HEK293 (cell line): ENCODE measurements at regions not wholly inside any gene's neighbourhood (a gene's known extent, or its start where the extent isn't known, plus 50 kb on each side); places are given as distances from the start of the nearest gene placed in this dataset.

Experiments used
- CTCF ChIA-PET: fragments of 350-600 bp; formaldehyde crosslinking; extraction: SDS; loops from one replicate; lab custom pipeline; 2021; ENCODE audit warnings: antibody characterized with exemption; lab: Yijun Ruan, JAX
- POLR2A ChIA-PET: fragments of 300-600 bp; formaldehyde crosslinking; extraction: SDS; loops from one replicate; lab custom pipeline; 2020; ENCODE audit warnings: antibody characterized with exemption, inconsistent platforms; lab: Yijun Ruan, JAX
- H3K27ac ChIP-seq: fragments of 200-500 bp; sonication (Bioruptor generic); 2 replicates; pipeline ENCODE4 v1.5.1; 2014; ENCODE audit warnings: low read depth, low read length, control low read depth, inconsistent platforms; ENCODE audit errors: extremely low read depth
- H3K36me3 ChIP-seq, 2 experiments: fragments of 200-500 bp in 1 of 2; sonication (Bioruptor generic) in 1 of 2; 1 replicate in 1 of 2; 2 replicates in 1 of 2; pipeline ENCODE4 v1.5.1; 2014 to 2017; ENCODE audit warnings: inconsistent platforms in 2 of 2, low read length in 2 of 2; ENCODE audit not compliant: control insufficient read depth in 2 of 2, insufficient read depth in 1 of 2
- H3K4me1 ChIP-seq: fragments of 200-500 bp; sonication (Bioruptor generic); 2 replicates; pipeline ENCODE4 v1.5.1; 2014; ENCODE audit warnings: mild to moderate bottlenecking, low read length, inconsistent platforms; ENCODE audit not compliant: control insufficient read depth, insufficient read depth
- H3K4me3 ChIP-seq: 2 replicates; pipeline ENCODE4 v1.5.1; 2011; ENCODE audit warnings: low read depth, mild to moderate bottlenecking, control low read depth, low read length, moderate library complexity
- H3K9me3 ChIP-seq: fragments of 200-500 bp; sonication (Bioruptor generic); 2 replicates; pipeline ENCODE4 v1.5.1; 2014; ENCODE audit warnings: low read depth, low read length, inconsistent platforms; ENCODE audit not compliant: control insufficient read depth, insufficient read depth
- KLF8 ChIP-seq: fragments of 450-650 bp; formaldehyde crosslinking; IDR thresholded peaks from 2 replicates; pipeline ENCODE4 v1.5.1; 2016; ENCODE audit warnings: missing biosample characterization, missing genetic modification characterization
- TCF7L2 ChIP-seq: IDR thresholded peaks from 2 replicates; pipeline ENCODE4 v1.6.1; 2011; ENCODE audit warnings: low read depth, mild to moderate bottlenecking, inconsistent platforms, low read length, moderate library complexity, borderline replicate concordance
- ZBTB7A ChIP-seq: fragments of 450-650 bp; formaldehyde crosslinking; IDR thresholded peaks from 2 replicates; pipeline ENCODE4 v1.5.1; 2016; ENCODE audit warnings: low read depth, missing biosample characterization, missing genetic modification characterization
- ZNF16 ChIP-seq: fragments of 450-650 bp; formaldehyde crosslinking; IDR thresholded peaks from 2 replicates; pipeline ENCODE4 v1.5.1; 2016; ENCODE audit warnings: low read depth, missing biosample characterization, missing genetic modification characterization
- ZNF223 ChIP-seq: fragments of 450-650 bp; formaldehyde crosslinking; IDR thresholded peaks from 2 replicates; pipeline ENCODE4 v1.5.1; 2016; ENCODE audit warnings: missing biosample characterization, missing genetic modification characterization
- ZNF302 ChIP-seq: fragments of 450-650 bp; formaldehyde crosslinking; IDR thresholded peaks from 2 replicates; pipeline ENCODE4 v1.5.1; 2016; ENCODE audit warnings: missing biosample characterization, missing genetic modification characterization, low read depth
- ZNF366 ChIP-seq: fragments of 450-650 bp; formaldehyde crosslinking; conservative IDR thresholded peaks from 2 replicates; pipeline ENCODE4 v1.5.1; 2016; ENCODE audit warnings: missing biosample characterization, missing genetic modification characterization
- ZNF416 ChIP-seq: fragments of 450-650 bp; formaldehyde crosslinking; IDR thresholded peaks from 2 replicates; pipeline ENCODE4 v1.5.1; 2016; ENCODE audit warnings: missing biosample characterization, missing genetic modification characterization
- ZNF426 ChIP-seq: fragments of 450-650 bp; formaldehyde crosslinking; IDR thresholded peaks from 2 replicates; pipeline ENCODE4 v1.5.1; 2017; ENCODE audit warnings: missing biosample characterization, missing genetic modification characterization, mild to moderate bottlenecking, inconsistent platforms, moderate library complexity
- ZNF560 ChIP-seq: fragments of 450-650 bp; formaldehyde crosslinking; IDR thresholded peaks from 2 replicates; pipeline ENCODE4 v1.5.1; 2017; ENCODE audit warnings: missing biosample characterization, missing genetic modification characterization, borderline replicate concordance
- ZNF585B ChIP-seq: fragments of 450-650 bp; formaldehyde crosslinking; IDR thresholded peaks from 2 replicates; pipeline ENCODE4 v1.5.1; 2016; ENCODE audit warnings: missing biosample characterization, missing genetic modification characterization
- ZNF701 ChIP-seq: fragments of 450-650 bp; formaldehyde crosslinking; IDR thresholded peaks from 2 replicates; pipeline ENCODE4 v1.5.1; 2016; ENCODE audit warnings: missing biosample characterization, missing genetic modification characterization
- ZNF843 ChIP-seq: fragments of 450-650 bp; formaldehyde crosslinking; IDR thresholded peaks from 2 replicates; pipeline ENCODE4 v1.5.1; 2016; ENCODE audit warnings: missing biosample characterization, missing genetic modification characterization
- ZSCAN23 ChIP-seq: fragments of 450-650 bp; formaldehyde crosslinking; IDR thresholded peaks from 2 replicates; pipeline ENCODE4 v1.5.1; 2016; ENCODE audit warnings: missing biosample characterization, missing genetic modification characterization
- TF ChIP-seq, protein P1 (sequence below): fragments of 450-650 bp; formaldehyde crosslinking; IDR thresholded peaks from 2 replicates; pipeline ENCODE4 v1.5.1; 2016; ENCODE audit warnings: missing biosample characterization, missing genetic modification characterization
- TF ChIP-seq, protein P2 (sequence below): fragments of 450-650 bp; formaldehyde crosslinking; IDR thresholded peaks from 2 replicates; pipeline ENCODE4 v1.5.1; 2016; ENCODE audit warnings: missing biosample characterization, missing genetic modification characterization
- TF ChIP-seq, protein P3 (sequence below): fragments of 450-650 bp; formaldehyde crosslinking; IDR thresholded peaks from 2 replicates; pipeline ENCODE4 v1.5.1; 2017; ENCODE audit warnings: missing biosample characterization, mild to moderate bottlenecking, missing genetic modification characterization, moderate library complexity
- TF ChIP-seq, protein P4 (sequence below): fragments of 450-650 bp; formaldehyde crosslinking; IDR thresholded peaks from 2 replicates; pipeline ENCODE4 v1.5.1; 2017; ENCODE audit warnings: missing biosample characterization, missing genetic modification characterization
- TF ChIP-seq, protein P5 (sequence below): fragments of 450-650 bp; formaldehyde crosslinking; IDR thresholded peaks from 2 replicates; pipeline ENCODE4 v1.5.1; 2016; ENCODE audit warnings: missing biosample characterization, missing genetic modification characterization

DNA sequence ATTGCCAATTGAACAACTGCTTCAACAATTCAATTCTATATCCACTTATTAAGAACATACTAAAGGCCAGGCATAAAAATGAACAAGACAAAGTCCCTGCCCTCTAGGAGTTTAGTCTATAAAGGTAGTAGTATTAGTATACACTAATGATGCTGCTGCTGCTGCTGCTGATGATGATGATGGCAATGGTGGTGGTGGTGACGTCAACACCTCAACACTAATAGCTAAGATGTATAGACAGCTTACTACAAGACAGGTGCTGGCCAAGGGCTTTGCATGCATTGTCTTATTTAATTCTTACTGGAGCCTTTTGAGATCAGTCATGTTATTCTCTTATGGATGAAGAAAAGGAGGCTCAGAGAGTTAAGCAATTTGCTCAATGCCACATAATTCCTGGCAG lies 164.4 kb upstream of the ASIC2 start (continued):
- TF ChIP-seq, protein P1, sequence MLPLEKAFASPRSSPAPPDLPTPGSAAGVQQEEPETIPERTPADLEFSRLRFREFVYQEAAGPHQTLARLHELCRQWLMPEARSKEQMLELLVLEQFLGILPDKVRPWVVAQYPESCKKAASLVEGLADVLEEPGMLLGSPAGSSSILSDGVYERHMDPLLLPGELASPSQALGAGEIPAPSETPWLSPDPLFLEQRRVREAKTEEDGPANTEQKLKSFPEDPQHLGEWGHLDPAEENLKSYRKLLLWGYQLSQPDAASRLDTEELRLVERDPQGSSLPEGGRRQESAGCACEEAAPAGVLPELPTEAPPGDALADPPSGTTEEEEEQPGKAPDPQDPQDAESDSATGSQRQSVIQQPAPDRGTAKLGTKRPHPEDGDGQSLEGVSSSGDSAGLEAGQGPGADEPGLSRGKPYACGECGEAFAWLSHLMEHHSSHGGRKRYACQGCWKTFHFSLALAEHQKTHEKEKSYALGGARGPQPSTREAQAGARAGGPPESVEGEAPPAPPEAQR (tag by site-specific recombination): no peak
- TF ChIP-seq, protein P2, sequence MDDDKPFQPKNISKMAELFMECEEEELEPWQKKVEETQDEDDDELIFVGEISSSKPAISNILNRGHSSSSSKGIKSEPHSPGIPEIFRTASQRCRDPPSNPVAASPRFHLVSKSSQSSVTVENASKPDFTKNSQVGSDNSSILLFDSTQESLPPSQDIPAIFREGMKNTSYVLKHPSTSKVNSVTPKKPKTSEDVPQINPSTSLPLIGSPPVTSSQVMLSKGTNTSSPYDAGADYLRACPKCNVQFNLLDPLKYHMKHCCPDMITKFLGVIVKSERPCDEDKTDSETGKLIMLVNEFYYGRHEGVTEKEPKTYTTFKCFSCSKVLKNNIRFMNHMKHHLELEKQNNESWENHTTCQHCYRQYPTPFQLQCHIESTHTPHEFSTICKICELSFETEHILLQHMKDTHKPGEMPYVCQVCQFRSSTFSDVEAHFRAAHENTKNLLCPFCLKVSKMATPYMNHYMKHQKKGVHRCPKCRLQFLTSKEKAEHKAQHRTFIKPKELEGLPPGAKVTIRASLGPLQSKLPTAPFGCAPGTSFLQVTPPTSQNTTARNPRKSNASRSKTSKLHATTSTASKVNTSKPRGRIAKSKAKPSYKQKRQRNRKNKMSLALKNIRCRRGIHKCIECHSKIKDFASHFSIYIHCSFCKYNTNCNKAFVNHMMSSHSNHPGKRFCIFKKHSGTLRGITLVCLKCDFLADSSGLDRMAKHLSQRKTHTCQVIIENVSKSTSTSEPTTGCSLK: no peak
- TF ChIP-seq ZNF560 (tag by site-specific recombination) (no peak), KLF8 (tag by site-specific recombination) (no peak), ZNF701 (no peak), ZNF302 (tag by site-specific recombination) (no peak)
- TF ChIP-seq, protein P3, sequence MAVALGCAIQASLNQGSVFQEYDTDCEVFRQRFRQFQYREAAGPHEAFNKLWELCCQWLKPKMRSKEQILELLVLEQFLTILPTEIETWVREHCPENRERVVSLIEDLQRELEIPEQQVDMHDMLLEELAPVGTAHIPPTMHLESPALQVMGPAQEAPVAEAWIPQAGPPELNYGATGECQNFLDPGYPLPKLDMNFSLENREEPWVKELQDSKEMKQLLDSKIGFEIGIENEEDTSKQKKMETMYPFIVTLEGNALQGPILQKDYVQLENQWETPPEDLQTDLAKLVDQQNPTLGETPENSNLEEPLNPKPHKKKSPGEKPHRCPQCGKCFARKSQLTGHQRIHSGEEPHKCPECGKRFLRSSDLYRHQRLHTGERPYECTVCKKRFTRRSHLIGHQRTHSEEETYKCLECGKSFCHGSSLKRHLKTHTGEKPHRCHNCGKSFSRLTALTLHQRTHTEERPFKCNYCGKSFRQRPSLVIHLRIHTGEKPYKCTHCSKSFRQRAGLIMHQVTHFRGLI (tag by site-specific recombination): no peak
- TF ChIP-seq, protein P4, sequence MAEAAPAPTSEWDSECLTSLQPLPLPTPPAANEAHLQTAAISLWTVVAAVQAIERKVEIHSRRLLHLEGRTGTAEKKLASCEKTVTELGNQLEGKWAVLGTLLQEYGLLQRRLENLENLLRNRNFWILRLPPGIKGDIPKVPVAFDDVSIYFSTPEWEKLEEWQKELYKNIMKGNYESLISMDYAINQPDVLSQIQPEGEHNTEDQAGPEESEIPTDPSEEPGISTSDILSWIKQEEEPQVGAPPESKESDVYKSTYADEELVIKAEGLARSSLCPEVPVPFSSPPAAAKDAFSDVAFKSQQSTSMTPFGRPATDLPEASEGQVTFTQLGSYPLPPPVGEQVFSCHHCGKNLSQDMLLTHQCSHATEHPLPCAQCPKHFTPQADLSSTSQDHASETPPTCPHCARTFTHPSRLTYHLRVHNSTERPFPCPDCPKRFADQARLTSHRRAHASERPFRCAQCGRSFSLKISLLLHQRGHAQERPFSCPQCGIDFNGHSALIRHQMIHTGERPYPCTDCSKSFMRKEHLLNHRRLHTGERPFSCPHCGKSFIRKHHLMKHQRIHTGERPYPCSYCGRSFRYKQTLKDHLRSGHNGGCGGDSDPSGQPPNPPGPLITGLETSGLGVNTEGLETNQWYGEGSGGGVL (tag by site-specific recombination): no peak

DNA sequence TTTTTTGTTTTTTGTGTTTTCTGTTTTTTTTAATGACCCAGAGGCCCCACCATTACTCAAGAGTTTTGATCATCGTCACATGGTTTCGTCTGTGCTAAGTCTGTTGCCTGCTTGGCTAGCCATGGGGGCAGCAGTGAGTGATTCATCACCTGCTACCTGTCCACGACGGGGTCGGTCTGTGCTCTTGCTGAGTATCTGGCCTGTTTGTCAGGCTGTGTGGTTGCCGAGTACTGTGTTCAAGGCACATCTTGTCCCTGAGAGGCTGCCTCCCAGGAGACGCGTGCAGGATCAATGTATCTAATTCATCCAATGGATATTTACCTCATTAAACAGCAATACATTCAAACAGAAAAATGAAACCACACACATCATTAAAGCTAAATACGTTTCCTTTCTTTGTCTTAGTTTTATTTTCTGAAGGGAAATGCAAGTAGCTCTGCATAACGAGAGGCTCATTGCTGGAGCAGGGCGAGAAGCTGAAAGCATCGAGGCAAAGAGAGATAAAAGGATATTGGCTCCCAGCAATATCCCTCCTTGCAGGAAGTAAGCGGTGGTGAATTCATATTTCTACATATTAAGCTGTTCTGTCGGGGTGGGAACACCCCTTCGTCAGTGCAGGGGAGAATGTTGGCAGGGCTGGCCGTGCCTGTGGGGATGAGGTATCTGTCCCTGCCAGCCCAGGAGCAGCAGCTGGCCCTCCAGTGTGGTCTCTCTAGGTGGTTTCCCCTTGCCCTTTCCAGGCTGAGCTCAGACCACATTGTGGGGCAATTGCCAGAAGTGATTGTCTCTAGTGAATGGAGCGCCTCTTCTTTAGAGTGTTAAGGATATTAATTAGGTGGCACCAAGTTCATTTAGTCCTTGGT lies 166.2 kb upstream of the ASIC2 start:
- TF ChIP-seq ZNF426 (tag by site-specific recombination) (no peak), ZNF16 (tag by site-specific recombination) (no peak), ZNF223 (tag by site-specific recombination) (no peak), ZNF366 (no peak)
- Histone ChIP-seq H3K36me3 (no peaks in the 10 kb centered on the region), H3K27ac (no peak overlapping the region), H3K4me1 (no peaks in the 10 kb centered on the region), H3K9me3 (no peaks in the 10 kb centered on the region), H3K4me3 (no peak overlapping the region)
- POLR2A ChIA-PET: no interaction called here
- CTCF ChIA-PET: interaction anchor here (0.6 kb wide), 1 partner anchor 17 kb away, joined by 3 read pairs; no protein-coding TSS in a partner anchor

DNA sequence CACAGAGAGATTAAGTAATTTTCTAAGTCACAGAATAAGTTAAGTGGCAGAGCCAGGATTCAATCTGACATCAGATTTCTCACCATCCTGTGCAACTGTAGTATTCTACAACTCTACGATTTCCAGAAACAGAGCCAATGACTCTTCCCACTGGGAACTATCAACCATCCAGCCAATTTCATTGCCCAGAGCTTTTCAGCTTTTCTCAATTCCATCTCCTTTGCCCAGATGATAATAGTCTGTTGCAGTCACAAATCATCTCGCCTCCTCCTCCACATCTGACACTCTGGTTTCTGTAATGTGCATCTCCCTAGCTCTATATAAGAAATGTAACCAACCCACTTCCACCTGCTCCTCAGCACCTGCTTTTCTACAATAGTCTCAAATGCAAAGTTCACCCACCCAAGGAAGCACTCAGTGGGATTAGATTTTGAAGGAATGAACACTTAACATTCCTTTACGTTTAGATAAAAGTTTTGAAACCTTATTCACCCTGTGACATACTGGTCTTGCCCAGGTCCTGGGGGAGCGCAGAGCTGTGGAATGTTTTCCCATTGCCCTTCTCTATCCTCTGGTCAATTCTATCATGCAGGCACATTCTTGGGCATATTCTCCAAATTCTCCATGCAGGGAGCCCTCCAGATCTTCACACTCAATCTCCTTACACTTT lies 167.8 kb upstream of the ASIC2 start:
- no peaks in the 10 kb centered on the region for H3K36me3 ChIP-seq
- H3K9me3 ChIP-seq: no peaks in the 10 kb centered on the region
- ChIA-PET CTCF (no interaction called here), POLR2A (no interaction called here)
- no peak for TF ChIP-seq ZSCAN23
- no peak for TF ChIP-seq ZNF701
- TF ChIP-seq, protein P5, sequence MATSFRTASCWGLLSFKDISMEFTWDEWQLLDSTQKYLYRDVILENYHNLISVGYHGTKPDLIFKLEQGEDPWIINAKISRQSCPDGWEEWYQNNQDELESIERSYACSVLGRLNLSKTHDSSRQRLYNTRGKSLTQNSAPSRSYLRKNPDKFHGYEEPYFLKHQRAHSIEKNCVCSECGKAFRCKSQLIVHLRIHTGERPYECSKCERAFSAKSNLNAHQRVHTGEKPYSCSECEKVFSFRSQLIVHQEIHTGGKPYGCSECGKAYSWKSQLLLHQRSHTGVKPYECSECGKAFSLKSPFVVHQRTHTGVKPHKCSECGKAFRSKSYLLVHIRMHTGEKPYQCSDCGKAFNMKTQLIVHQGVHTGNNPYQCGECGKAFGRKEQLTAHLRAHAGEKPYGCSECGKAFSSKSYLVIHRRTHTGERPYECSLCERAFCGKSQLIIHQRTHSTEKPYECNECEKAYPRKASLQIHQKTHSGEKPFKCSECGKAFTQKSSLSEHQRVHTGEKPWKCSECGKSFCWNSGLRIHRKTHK (tag by site-specific recombination): no peak
- no peak for TF ChIP-seq ZBTB7A (tag by site-specific recombination)
- TF ChIP-seq ZNF585B (tag by site-specific recombination): no peak
- no peak for TF ChIP-seq ZNF843 (tag by site-specific recombination)
- no peak for TF ChIP-seq ZNF416 (tag by site-specific recombination)
- no peak for TF ChIP-seq TCF7L2
- TF ChIP-seq, all 188 proteins: peak for 0
- Histone ChIP-seq H3K4me1 (no peaks in the 10 kb centered on the region), H3K4me3 (no peak overlapping the region), H3K27ac (no peak overlapping the region)
